ENCODE measurements at regions not wholly inside any gene's neighbourhood (a gene's known extent, or its start where the extent isn't known, plus 50 kb on each side); places are given as distances from the start of the nearest gene placed in this dataset.
"Not testable (repeated sequence)": the region's sequence is repeated elsewhere in the genome, so short reads cannot be mapped to it uniquely, and the experiment has no call there.

GRCh38 chr12:127981875-127982274, 285.1 kb upstream of the TMEM132C start:
- H2BK12ac ChIP-seq (ENCODE audit: insufficient read length, low read depth, low read length) = no peak overlapping the region
- no peak overlapping the region for H2AK5ac ChIP-seq (ENCODE audit: insufficient read length, low read length)
- no CpG with 5 or more reads among the region's 5 CpGs for WGBS (ENCODE audit: extremely low coverage, insufficient read length, low lambda C conversion rate)
- H3K18ac ChIP-seq (ENCODE audit: insufficient read length, low read depth, low read length) = no peak overlapping the region
- no peak overlapping the region for H3K27ac ChIP-seq (ENCODE audit: insufficient read length, low read depth, low read length)
- peaks cover 10 to 13% of the 10 kb centered on the region in 2 experiments; a peak in 4 of 5 replicates for H3K9me3 Mint-ChIP-seq
- no peak overlapping the region for H2BK15ac ChIP-seq (ENCODE audit: low read depth, low read length)
- TF ChIP-seq CTCF (conservative IDR thresholded peaks at IDR 0.05) = no peak
- H4K8ac ChIP-seq (replicated peaks; ENCODE audit: insufficient read length, low read depth, low read length) = no peak overlapping the region
- H4K91ac ChIP-seq (ENCODE audit: insufficient read length, low read depth, low read length) = no peak overlapping the region
- H3K4me2 ChIP-seq (ENCODE audit: insufficient read depth, insufficient read length, low read length) = no peak overlapping the region
- peaks cover 4 to 6% of the 10 kb centered on the region in 2 experiments; a peak in 2 of 4 replicates for H3K4me1 Mint-ChIP-seq
- no peaks in the 10 kb centered on the region for H3K4me1 ChIP-seq (ENCODE audit: insufficient read depth, low read length)
- H3K9ac ChIP-seq (ENCODE audit: extremely low read depth, insufficient read length, low read length) = no peak overlapping the region
- H4K20me1 ChIP-seq (ENCODE audit: control insufficient read depth, insufficient read depth, insufficient read length) = no peaks in the 10 kb centered on the region
- H3K9me3 ChIP-seq (ENCODE audit: control insufficient read depth, low read depth, low read length) = no peaks in the 10 kb centered on the region
- H3K4me3 Mint-ChIP-seq = no peak overlapping the region
- H3K4ac ChIP-seq (ENCODE audit: low read depth, low read length) = no peak overlapping the region
- H3K79me2 ChIP-seq (ENCODE audit: insufficient read depth, low read length) = no peaks in the 10 kb centered on the region
- H2BK120ac ChIP-seq (ENCODE audit: low read depth, low read length, poor library complexity, severe bottlenecking) = no peak overlapping the region
- no peak overlapping the region for H3K14ac ChIP-seq (ENCODE audit: insufficient read depth, low read length)
- H3K79me1 ChIP-seq (ENCODE audit: insufficient read depth, low read depth, low read length, poor library complexity, severe bottlenecking) = no peaks in the 10 kb centered on the region
- H4K5ac ChIP-seq (ENCODE audit: insufficient read length, low read depth, low read length) = no peak overlapping the region
- H3T11ph ChIP-seq (ENCODE audit: low read length) = no peak overlapping the region
- H3K23ac ChIP-seq (ENCODE audit: insufficient read length, low read depth, low read length) = no peak overlapping the region
- H3K27me3 Mint-ChIP-seq (ENCODE audit: low read depth) = peaks cover 4% of the 10 kb centered on the region; the same call in 1 of the 2 replicates
- H3K36me3 Mint-ChIP-seq (ENCODE audit: insufficient read depth in 1 of 3, low read depth in 3 of 3) = peaks cover 2 to 10% (median 4%) of the 10 kb centered on the region in 3 experiments; a peak in 6 of 7 replicates
- no peak overlapping the region for H3K27ac Mint-ChIP-seq
- no peak overlapping the region for H2AFZ ChIP-seq (ENCODE audit: low read length)
- no peak overlapping the region for H3K56ac ChIP-seq (ENCODE audit: insufficient read length, low read depth, low read length)
- no peak for DNase-seq
- no peak overlapping the region for H2BK20ac ChIP-seq (ENCODE audit: low read depth, low read length, poor library complexity, severe bottlenecking)
- no peaks in the 10 kb centered on the region for H3K27me3 ChIP-seq (ENCODE audit: insufficient read depth, low read length)
- no peak overlapping the region for H2BK5ac ChIP-seq (ENCODE audit: insufficient read length, low read length)
- no peaks in the 10 kb centered on the region for H3K23me2 ChIP-seq (ENCODE audit: insufficient read length, low read depth, low read length, poor library complexity, severe bottlenecking)

GRCh38 chr12:127983213-127983791, 283.7 kb upstream of the TMEM132C start:
- not testable (repeated sequence) for H3K27ac Mint-ChIP-seq; H3K79me2 ChIP-seq (ENCODE audit: insufficient read depth, low read length); H3K23ac ChIP-seq (ENCODE audit: insufficient read length, low read depth, low read length); H4K20me1 ChIP-seq (ENCODE audit: control insufficient read depth, insufficient read depth, insufficient read length); H2AFZ ChIP-seq (ENCODE audit: low read length); H3K4me2 ChIP-seq (ENCODE audit: insufficient read depth, insufficient read length, low read length); H2BK120ac ChIP-seq (ENCODE audit: low read depth, low read length, poor library complexity, severe bottlenecking); H4K5ac ChIP-seq (ENCODE audit: insufficient read length, low read depth, low read length); H3K27me3 Mint-ChIP-seq (ENCODE audit: low read depth); H3K9ac ChIP-seq (ENCODE audit: extremely low read depth, insufficient read length, low read length); H2BK5ac ChIP-seq (ENCODE audit: insufficient read length, low read length); H2AK5ac ChIP-seq (ENCODE audit: insufficient read length, low read length); H3K18ac ChIP-seq (ENCODE audit: insufficient read length, low read depth, low read length); H3K23me2 ChIP-seq (ENCODE audit: insufficient read length, low read depth, low read length, poor library complexity, severe bottlenecking); H3K79me1 ChIP-seq (ENCODE audit: insufficient read depth, low read depth, low read length, poor library complexity, severe bottlenecking); H3K9me3 Mint-ChIP-seq; H3K27me3 ChIP-seq (ENCODE audit: insufficient read depth, low read length); H2BK15ac ChIP-seq (ENCODE audit: low read depth, low read length); H3K56ac ChIP-seq (ENCODE audit: insufficient read length, low read depth, low read length); H3K4me3 Mint-ChIP-seq; H3K27ac ChIP-seq (ENCODE audit: insufficient read length, low read depth, low read length); H2BK20ac ChIP-seq (ENCODE audit: low read depth, low read length, poor library complexity, severe bottlenecking); H3K4ac ChIP-seq (ENCODE audit: low read depth, low read length); H3K36me3 Mint-ChIP-seq (ENCODE audit: insufficient read depth in 1 of 3, low read depth in 3 of 3); H3K4me1 ChIP-seq (ENCODE audit: insufficient read depth, low read length); H4K91ac ChIP-seq (ENCODE audit: insufficient read length, low read depth, low read length); H3K4me1 Mint-ChIP-seq; H3T11ph ChIP-seq (ENCODE audit: low read length); H4K8ac ChIP-seq (replicated peaks; ENCODE audit: insufficient read length, low read depth, low read length); H2BK12ac ChIP-seq (ENCODE audit: insufficient read length, low read depth, low read length); H3K14ac ChIP-seq (ENCODE audit: insufficient read depth, low read length); H3K9me3 ChIP-seq (ENCODE audit: control insufficient read depth, low read depth, low read length)
- WGBS (ENCODE audit: extremely low coverage, insufficient read length, low lambda C conversion rate) = no CpG with 5 or more reads among the region's 50 CpGs
- peak; percentile 34 for DNase-seq

Data from H9 (cell line).